ENCODE measurements at regions not wholly inside any gene's neighbourhood (a gene's known extent, or its start where the extent isn't known, plus 50 kb on each side); places are given as distances from the start of the nearest gene placed in this dataset.

GRCh38 chr18:26736301-26736700 is 129.2 kb downstream of the AQP4 start:
- H3K4me1 ChIP-seq (ENCODE audit: insufficient read depth, low read length) = no peaks in the 10 kb centered on the region
- no peaks in the 10 kb centered on the region for H3K27me3 ChIP-seq (ENCODE audit: insufficient read depth, low read length)
- H3K79me2 ChIP-seq (ENCODE audit: insufficient read depth, low read length) = no peaks in the 10 kb centered on the region
- no peak overlapping the region for H3K4me3 ChIP-seq (ENCODE audit: insufficient read depth, low read length)
- no peak overlapping the region for H3K27ac ChIP-seq (ENCODE audit: low read depth, low read length)
- H3K4me2 ChIP-seq (ENCODE audit: insufficient read depth, low read length) = no peak overlapping the region
- no peak for TF ChIP-seq CTCF (IDR thresholded peaks at IDR 0.05; ENCODE audit: extremely low read depth, low read depth, low read length)
- H3K36me3 ChIP-seq (ENCODE audit: insufficient read depth, low read length) = no peaks in the 10 kb centered on the region
- no peak for DNase-seq (ENCODE audit: insufficient read length, low spot score, missing footprints)
- no peak overlapping the region for H2AFZ ChIP-seq (ENCODE audit: low read length)
- no peaks in the 10 kb centered on the region for H3K9me3 ChIP-seq (ENCODE audit: low read depth, low read length)
- H4K20me1 ChIP-seq (ENCODE audit: insufficient read depth, low read length) = no peaks in the 10 kb centered on the region

DNA sequence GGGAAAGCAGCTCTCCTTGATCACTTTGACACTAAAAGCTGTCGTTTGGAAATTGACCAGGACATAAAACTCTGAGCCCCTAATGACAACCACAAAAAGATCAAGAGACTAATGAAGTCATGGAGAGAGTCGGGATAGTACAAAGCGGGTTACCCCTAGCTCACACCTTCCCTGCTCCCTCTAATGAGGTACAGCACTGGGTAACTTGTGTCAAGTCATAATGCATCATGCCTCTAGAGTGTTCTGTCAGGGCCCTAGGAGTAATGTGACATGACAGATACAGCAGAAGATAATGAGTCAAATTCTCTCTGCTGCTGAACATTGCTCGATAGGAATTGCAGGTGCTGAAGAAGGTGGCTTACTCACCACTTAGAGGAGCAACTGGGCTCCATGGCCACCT is 130.7 kb downstream of the AQP4 start:
- Histone ChIP-seq H3K27ac (ENCODE audit: low read depth, low read length) (no peak overlapping the region), H3K4me1 (ENCODE audit: insufficient read depth, low read length) (no peaks in the 10 kb centered on the region), H3K4me2 (ENCODE audit: insufficient read depth, low read length) (no peak overlapping the region), H3K9me3 (ENCODE audit: low read depth, low read length) (no peaks in the 10 kb centered on the region), H4K20me1 (ENCODE audit: insufficient read depth, low read length) (no peaks in the 10 kb centered on the region), H3K4me3 (ENCODE audit: insufficient read depth, low read length) (no peak overlapping the region), H3K27me3 (ENCODE audit: insufficient read depth, low read length) (no peaks in the 10 kb centered on the region), H3K36me3 (ENCODE audit: insufficient read depth, low read length) (no peaks in the 10 kb centered on the region), H3K79me2 (ENCODE audit: insufficient read depth, low read length) (no peaks in the 10 kb centered on the region), H2AFZ (ENCODE audit: low read length) (no peak overlapping the region)
- no peak for TF ChIP-seq CTCF (IDR thresholded peaks at IDR 0.05; ENCODE audit: extremely low read depth, low read depth, low read length)
- no peak for DNase-seq (ENCODE audit: insufficient read length, low spot score, missing footprints)

DNA sequence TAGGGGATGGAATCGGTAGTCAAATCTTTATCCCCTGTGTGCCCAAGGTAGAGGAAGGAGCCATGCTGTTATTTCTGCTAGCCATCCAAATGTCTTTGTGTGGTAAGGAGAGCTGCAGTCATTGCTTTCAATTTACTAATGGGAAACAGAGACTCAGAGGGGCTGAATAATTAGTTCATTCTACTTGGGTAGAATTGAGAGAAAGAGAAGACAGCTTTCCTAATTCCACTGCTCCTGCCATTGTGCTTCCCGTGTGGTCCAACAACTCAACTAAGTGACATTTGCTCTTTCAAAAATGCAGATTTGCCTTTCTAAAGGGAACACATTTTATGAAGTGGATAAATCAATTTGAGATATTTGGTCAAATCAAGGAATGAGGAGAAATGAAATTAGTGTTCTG is 136.1 kb downstream of the AQP4 start:
- Histone ChIP-seq H2AFZ (ENCODE audit: low read length) (no peak overlapping the region), H3K27ac (ENCODE audit: low read depth, low read length) (no peak overlapping the region), H3K4me1 (ENCODE audit: insufficient read depth, low read length) (no peaks in the 10 kb centered on the region), H3K79me2 (ENCODE audit: insufficient read depth, low read length) (no peaks in the 10 kb centered on the region), H4K20me1 (ENCODE audit: insufficient read depth, low read length) (no peaks in the 10 kb centered on the region), H3K4me3 (ENCODE audit: insufficient read depth, low read length) (no peak overlapping the region), H3K4me2 (ENCODE audit: insufficient read depth, low read length) (no peak overlapping the region), H3K27me3 (ENCODE audit: insufficient read depth, low read length) (no peaks in the 10 kb centered on the region), H3K36me3 (ENCODE audit: insufficient read depth, low read length) (no peaks in the 10 kb centered on the region), H3K9me3 (ENCODE audit: low read depth, low read length) (no peaks in the 10 kb centered on the region)
- no peak for TF ChIP-seq CTCF (IDR thresholded peaks at IDR 0.05; ENCODE audit: extremely low read depth, low read depth, low read length)
- no peak for DNase-seq (ENCODE audit: insufficient read length, low spot score, missing footprints)

GRCh38 chr18:26729008-26729407 is 136.5 kb downstream of the AQP4 start:
- H4K20me1 ChIP-seq (ENCODE audit: insufficient read depth, low read length) = no peaks in the 10 kb centered on the region
- no peaks in the 10 kb centered on the region for H3K36me3 ChIP-seq (ENCODE audit: insufficient read depth, low read length)
- no peaks in the 10 kb centered on the region for H3K9me3 ChIP-seq (ENCODE audit: low read depth, low read length)
- no peak overlapping the region for H3K4me2 ChIP-seq (ENCODE audit: insufficient read depth, low read length)
- H3K27me3 ChIP-seq (ENCODE audit: insufficient read depth, low read length) = no peaks in the 10 kb centered on the region
- no peak for DNase-seq (ENCODE audit: insufficient read length, low spot score, missing footprints)
- H3K4me3 ChIP-seq (ENCODE audit: insufficient read depth, low read length) = no peak overlapping the region
- H2AFZ ChIP-seq (ENCODE audit: low read length) = no peak overlapping the region
- no peak for TF ChIP-seq CTCF (IDR thresholded peaks at IDR 0.05; ENCODE audit: extremely low read depth, low read depth, low read length)
- H3K27ac ChIP-seq (ENCODE audit: low read depth, low read length) = no peak overlapping the region
- no peaks in the 10 kb centered on the region for H3K79me2 ChIP-seq (ENCODE audit: insufficient read depth, low read length)
- H3K4me1 ChIP-seq (ENCODE audit: insufficient read depth, low read length) = no peaks in the 10 kb centered on the region

Measured in osteoblast (primary cell).